ENCODE measurements at regions not wholly inside any gene's neighbourhood (a gene's known extent, or its start where the extent isn't known, plus 50 kb on each side); places are given as distances from the start of the nearest gene placed in this dataset.

DNA sequence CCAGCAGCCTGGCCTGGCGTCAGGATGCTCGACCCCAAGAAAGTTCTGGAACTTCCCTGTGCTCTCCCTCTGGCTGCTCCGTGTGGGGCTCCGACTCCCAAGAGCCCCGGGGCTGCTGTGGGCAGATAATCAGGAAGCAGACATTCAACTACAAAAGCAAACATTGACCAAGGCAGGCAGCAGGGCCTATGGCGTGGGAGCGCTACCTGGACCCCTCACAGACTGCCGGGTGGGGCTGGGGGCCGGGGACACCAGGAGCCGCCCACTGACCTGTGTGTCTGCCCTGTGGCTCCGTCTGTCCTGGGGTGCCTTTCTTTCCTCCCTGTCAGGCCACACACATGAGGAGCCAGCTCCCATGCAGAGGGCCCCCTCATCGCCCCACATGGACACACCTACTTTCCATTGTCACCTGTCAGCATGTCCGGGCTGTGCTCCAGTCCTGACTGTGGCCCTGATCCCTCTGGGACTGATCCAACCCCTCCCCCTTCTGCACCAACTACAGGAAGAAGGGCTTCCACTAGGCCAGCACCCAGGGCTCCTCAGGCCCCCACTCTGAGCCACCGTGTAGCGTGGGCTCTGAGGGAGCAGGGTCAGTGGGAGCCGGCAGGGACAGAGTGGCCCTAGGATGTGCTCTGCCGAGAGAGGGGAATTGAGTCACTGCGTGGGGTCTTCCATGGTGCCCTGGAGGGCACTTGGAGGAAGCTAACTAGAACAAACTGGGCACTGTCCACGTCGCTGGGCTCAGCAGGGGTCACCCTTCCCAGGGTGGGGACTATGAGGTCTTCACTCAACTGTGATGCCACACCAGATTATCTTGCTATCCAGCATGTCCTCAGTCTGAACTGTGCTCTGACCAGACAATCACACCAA lies 215.4 kb upstream of the C14orf180 start:
- no peak overlapping the region for H3K4me3 ChIP-seq (ENCODE audit: low read depth, low read length)
- TF ChIP-seq, protein P1, sequence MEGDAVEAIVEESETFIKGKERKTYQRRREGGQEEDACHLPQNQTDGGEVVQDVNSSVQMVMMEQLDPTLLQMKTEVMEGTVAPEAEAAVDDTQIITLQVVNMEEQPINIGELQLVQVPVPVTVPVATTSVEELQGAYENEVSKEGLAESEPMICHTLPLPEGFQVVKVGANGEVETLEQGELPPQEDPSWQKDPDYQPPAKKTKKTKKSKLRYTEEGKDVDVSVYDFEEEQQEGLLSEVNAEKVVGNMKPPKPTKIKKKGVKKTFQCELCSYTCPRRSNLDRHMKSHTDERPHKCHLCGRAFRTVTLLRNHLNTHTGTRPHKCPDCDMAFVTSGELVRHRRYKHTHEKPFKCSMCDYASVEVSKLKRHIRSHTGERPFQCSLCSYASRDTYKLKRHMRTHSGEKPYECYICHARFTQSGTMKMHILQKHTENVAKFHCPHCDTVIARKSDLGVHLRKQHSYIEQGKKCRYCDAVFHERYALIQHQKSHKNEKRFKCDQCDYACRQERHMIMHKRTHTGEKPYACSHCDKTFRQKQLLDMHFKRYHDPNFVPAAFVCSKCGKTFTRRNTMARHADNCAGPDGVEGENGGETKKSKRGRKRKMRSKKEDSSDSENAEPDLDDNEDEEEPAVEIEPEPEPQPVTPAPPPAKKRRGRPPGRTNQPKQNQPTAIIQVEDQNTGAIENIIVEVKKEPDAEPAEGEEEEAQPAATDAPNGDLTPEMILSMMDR (IDR thresholded peaks at IDR 0.05; ENCODE audit: borderline replicate concordance, insufficient read depth, low read depth, low read length), result no peak

DNA sequence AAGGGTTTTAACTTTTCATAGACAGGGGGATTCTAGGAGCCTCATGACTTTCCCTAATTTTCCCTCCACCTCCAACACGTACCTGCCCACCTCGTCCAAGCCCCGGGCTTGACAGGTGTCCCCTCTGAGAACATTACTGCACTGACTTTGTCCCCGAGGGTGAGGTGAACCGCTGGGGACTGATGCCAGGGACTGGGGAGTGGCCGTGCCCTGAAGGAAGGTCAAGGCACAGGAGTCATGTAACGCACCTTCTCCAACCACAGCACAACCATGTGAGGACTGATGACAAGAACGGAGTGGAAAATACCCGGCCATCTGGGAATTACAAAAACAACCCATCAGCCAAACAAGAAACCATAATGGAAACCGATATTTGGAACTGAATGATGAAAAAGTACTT lies 214.7 kb upstream of the C14orf180 start:
- TF ChIP-seq, protein P1 (IDR thresholded peaks at IDR 0.05; ENCODE audit: borderline replicate concordance, insufficient read depth, low read depth, low read length), result no peak
- H3K4me3 ChIP-seq (ENCODE audit: low read depth, low read length), result no peak overlapping the region

DNA sequence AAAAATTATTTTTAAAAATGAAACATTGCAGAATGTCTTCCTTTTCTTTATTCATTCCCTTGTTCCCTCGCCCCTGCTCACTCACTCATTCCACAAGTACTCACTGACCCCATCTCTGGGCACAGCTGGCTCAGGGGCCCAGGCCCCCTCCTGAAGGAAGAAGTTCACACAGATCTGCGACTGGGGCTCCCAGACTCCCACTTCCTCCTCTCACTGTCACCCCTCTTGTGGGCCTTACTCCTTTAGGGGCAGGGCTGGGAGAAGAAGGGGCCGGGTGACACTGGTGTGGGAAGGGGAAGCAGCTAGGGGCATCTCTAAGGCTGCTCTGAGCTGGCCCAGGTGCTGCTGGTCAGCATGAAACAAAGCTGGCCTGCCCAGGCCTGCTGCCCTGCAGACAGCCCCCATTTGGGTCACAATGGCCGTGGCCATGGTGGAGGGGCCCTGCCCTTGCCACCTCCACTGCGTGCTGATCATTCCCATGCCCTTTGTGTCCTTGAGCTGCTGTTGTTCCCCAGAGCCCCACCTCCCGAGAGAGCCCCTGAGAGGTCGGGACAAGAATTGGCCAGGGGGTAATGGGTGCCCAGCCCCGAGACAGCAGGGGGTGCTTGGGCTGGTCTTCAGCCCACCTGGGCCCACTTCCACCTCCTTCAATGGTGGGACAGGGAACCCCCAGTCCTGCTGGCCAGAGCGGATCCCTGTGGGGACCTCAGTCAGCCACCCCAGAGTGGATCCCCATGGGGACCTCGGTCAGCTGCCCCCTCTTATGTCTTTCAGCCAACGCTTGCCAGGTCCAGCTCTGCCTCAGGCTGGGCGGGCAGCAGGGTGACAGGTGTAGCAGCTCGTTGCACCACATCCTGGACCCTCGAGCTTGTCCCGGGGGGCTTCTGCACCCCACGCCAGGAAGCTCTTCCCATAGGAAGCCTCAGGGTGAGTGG lies 212.4 kb upstream of the C14orf180 start:
- H3K4me3 ChIP-seq (ENCODE audit: low read depth, low read length), result no peak overlapping the region
- TF ChIP-seq, protein P1 (IDR thresholded peaks at IDR 0.05; ENCODE audit: borderline replicate concordance, insufficient read depth, low read depth, low read length), result no peak

DNA sequence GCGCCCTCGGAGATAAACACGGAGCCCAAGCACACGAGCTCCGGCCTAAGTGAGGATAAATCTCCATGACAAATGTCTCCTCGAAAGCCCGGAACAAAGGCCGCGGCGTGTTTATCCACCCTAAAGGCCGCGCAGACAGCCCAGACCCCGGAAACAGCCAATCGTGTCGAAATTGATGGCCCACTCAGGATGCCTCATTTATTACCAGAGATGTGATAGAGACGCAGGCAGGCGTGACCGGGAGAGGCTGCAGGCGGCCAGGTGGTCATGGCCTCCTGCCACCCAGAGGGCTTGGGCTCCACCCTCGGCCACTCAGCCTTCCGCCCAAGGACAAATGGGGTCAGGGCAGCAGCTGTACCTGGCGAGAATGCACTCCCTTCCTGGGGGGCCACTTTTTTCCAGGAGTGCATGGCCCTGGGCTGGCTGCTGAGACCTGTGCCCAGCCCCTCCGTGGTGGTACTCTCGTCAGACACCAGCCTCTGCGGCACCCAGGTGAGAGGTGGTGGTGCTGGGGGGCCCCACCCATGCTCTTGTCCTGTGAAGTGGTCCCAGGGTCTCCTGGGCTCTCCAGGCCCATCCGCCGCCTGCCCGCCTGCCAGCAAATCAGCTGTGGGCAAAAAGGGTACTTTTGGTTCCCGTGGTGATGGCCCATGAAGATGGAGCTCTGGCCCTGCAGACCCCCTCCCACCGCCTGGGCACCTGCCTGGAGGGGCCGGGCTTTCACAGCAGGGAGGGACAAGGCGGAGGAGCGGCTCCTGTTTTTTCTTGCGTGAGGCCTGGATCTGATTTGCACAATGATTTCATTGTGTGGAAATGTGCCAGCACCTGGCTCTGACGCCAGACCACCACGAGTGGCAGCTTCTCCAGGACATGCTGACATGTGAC lies 211.5 kb upstream of the C14orf180 start:
- no peak overlapping the region for H3K4me3 ChIP-seq (ENCODE audit: low read depth, low read length)
- TF ChIP-seq, protein P1 (IDR thresholded peaks at IDR 0.05; ENCODE audit: borderline replicate concordance, insufficient read depth, low read depth, low read length), result no peak

DNA sequence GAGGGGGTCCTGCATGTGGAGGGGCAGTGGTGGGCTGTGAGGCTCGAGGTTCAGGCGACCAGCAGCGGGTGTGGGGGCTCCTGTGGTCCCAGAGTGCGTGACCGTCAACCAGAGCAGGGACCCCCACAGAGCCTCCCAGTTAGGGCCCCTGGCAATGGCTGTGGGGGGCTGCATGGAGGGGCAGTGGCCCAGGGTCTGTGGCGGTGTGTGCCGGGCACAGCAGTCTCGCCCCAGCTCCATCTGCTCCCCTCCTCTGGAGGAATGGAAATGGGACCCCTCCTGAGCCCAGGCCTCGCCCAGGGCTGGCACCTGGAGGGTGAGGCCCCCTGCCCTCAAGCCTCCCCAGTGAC lies 210.8 kb upstream of the C14orf180 start:
- no peak overlapping the region for H3K4me3 ChIP-seq (ENCODE audit: low read depth, low read length)
- TF ChIP-seq, protein P1 (IDR thresholded peaks at IDR 0.05; ENCODE audit: borderline replicate concordance, insufficient read depth, low read depth, low read length), result no peak

DNA sequence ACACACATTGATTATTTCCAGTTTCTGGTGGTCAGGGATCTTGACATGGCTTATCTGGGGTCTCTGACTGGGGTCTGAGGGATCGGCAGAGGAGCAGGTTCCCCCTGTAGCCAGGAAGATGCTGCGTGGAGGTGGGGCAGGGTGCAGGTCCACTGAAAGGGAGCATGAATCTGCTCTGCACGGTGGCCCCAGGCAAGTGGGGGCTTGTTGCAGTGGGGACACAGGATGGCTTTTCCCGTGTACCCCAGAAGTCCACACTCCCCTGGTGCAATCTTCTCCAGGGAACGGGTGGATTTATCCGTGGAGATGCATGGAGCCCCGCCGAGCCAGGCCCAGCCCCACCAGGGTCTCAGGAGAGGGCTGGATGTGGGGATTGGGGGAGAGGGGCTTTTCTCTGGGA lies 210.4 kb upstream of the C14orf180 start:
- TF ChIP-seq, protein P1 (IDR thresholded peaks at IDR 0.05; ENCODE audit: borderline replicate concordance, insufficient read depth, low read depth, low read length), result no peak
- no peak overlapping the region for H3K4me3 ChIP-seq (ENCODE audit: low read depth, low read length)

All from GM12875 (cell line).